Mesendoderm (in vitro differentiated cells): ENCODE measurements at regions not wholly inside any gene's neighbourhood (a gene's known extent, or its start where the extent isn't known, plus 50 kb on each side); places are given as distances from the start of the nearest gene placed in this dataset.
"Not testable (repeated sequence)": the region's sequence is repeated elsewhere in the genome, so short reads cannot be mapped to it uniquely, and the experiment has no call there.

ENCODE experiments used
- DNase-seq: peaks from one replicate; pipeline ENCODE4 v3.0.0; 2013
- H2AK5ac ChIP-seq: 2 replicates; pipeline ENCODE4 v1.6.1; 2013; ENCODE audit warnings: low read length, inconsistent platforms
- H2BK120ac ChIP-seq: 2 replicates; pipeline ENCODE4 v1.6.1; 2013; ENCODE audit warnings: low read depth, mild to moderate bottlenecking, low read length, moderate library complexity, mixed read lengths
- H2BK15ac ChIP-seq: replicated peaks from 2 replicates; pipeline ENCODE4 v1.6.1; 2013; ENCODE audit warnings: low read depth, mild to moderate bottlenecking, moderate library complexity
- H2BK5ac ChIP-seq: 2 replicates; pipeline ENCODE4 v1.6.1; 2013; ENCODE audit warnings: low read length, inconsistent platforms
- H3K18ac ChIP-seq: 2 replicates; pipeline ENCODE4 v1.6.1; 2013; ENCODE audit warnings: mild to moderate bottlenecking, low read length, mixed read lengths
- H3K23ac ChIP-seq: one replicate; pipeline ENCODE4 v1.6.1; 2013; ENCODE audit warnings: low read length
- H3K27ac ChIP-seq: 2 replicates; pipeline ENCODE4 v1.5.1; 2013; ENCODE audit warnings: low read depth, mild to moderate bottlenecking, inconsistent platforms, low read length, moderate library complexity
- H3K27me3 ChIP-seq: 2 replicates; pipeline ENCODE4 v1.6.1; 2013; ENCODE audit warnings: low read length, control low read depth, mild to moderate bottlenecking, inconsistent platforms; ENCODE audit not compliant: insufficient read depth, poor library complexity
- H3K36me3 ChIP-seq: 2 replicates; pipeline ENCODE4 v1.6.1; 2013; ENCODE audit warnings: low read length, inconsistent platforms; ENCODE audit not compliant: control insufficient read depth, insufficient read depth
- H3K4ac ChIP-seq: one replicate; pipeline ENCODE4 v1.6.1; 2013; ENCODE audit warnings: low read depth, mild to moderate bottlenecking, low read length, moderate library complexity
- H3K4me1 ChIP-seq: 2 replicates; pipeline ENCODE4 v1.6.1; 2013; ENCODE audit warnings: low read depth, low read length, inconsistent platforms; ENCODE audit not compliant: control insufficient read depth
- H3K4me2 ChIP-seq: 2 replicates; pipeline ENCODE4 v1.6.1; 2013; ENCODE audit warnings: low read length
- H3K4me3 ChIP-seq: 2 replicates; pipeline ENCODE4 v1.5.1; 2013; ENCODE audit warnings: mild to moderate bottlenecking, low read length
- H3K56ac ChIP-seq: one replicate; pipeline ENCODE4 v1.6.1; 2013; ENCODE audit warnings: low read length
- H3K79me1 ChIP-seq: 2 replicates; pipeline ENCODE4 v1.6.1; 2013; ENCODE audit warnings: low read length, inconsistent platforms
- H3K79me2 ChIP-seq: 2 replicates; pipeline ENCODE4 v1.6.1; 2013; ENCODE audit warnings: mild to moderate bottlenecking, low read length; ENCODE audit not compliant: control insufficient read depth, insufficient read depth
- H3K9ac ChIP-seq: 2 replicates; pipeline ENCODE4 v1.6.1; 2013; ENCODE audit warnings: low read length, inconsistent platforms
- H4K5ac ChIP-seq: one replicate; pipeline ENCODE4 v1.6.1; 2013; ENCODE audit warnings: low read length
- H4K8ac ChIP-seq: one replicate; pipeline ENCODE4 v1.6.1; 2013; ENCODE audit warnings: low read depth, mild to moderate bottlenecking, control low read depth, low read length, moderate library complexity
- WGBS: extraction: QIAGEN DNeasy Blood & Tissue Kit; methylation state at CpG from one replicate; pipeline ENCODE4 v1.1.7; 2013; ENCODE audit warnings: low lambda C conversion rate, missing lambda C conversion rate; ENCODE audit not compliant: insufficient coverage; ENCODE audit errors: extremely low coverage; 5-methylcytosine and 5-hydroxymethylcytosine counted together

- no CpG with 5 or more reads among the region's 3 CpGs for WGBS
Measured at GRCh38 chr4:188678691-188679090, 539.5 kb downstream of the TRIML1 start.

GRCh38 chr4:188680004-188680666, 540.9 kb downstream of the TRIML1 start:
- Histone ChIP-seq H3K56ac (no peak overlapping the region), H3K23ac (peak overlapping the region; percentile 66), H3K79me2 (no peaks in the 10 kb centered on the region), H2BK5ac (no peak overlapping the region), H3K4me2 (no peak overlapping the region), H3K4me1 (no peaks in the 10 kb centered on the region), H3K79me1 (no peaks in the 10 kb centered on the region), H4K5ac (no peak overlapping the region), H3K27ac (no peak overlapping the region), H3K4ac (no peak overlapping the region), H4K8ac (no peak overlapping the region), H2AK5ac (no peak overlapping the region), H2BK15ac (no peak overlapping the region), H3K27me3 (no peaks in the 10 kb centered on the region), H3K18ac (no peak overlapping the region), H3K4me3 (no peak overlapping the region), H3K9ac (no peak overlapping the region), H2BK120ac (no peak overlapping the region), H3K36me3 (no peaks in the 10 kb centered on the region)
- no CpG with 5 or more reads among the region's 12 CpGs for WGBS
- no peak for DNase-seq

More at GRCh38 chr4:188678691-188679090, 539.5 kb downstream of the TRIML1 start:
- not testable (repeated sequence) for H4K5ac ChIP-seq, H3K18ac ChIP-seq, DNase-seq, H3K4me1 ChIP-seq, H2BK120ac ChIP-seq, H3K9ac ChIP-seq, H3K23ac ChIP-seq, H2BK15ac ChIP-seq, H4K8ac ChIP-seq, H3K36me3 ChIP-seq, H3K4me3 ChIP-seq, H2BK5ac ChIP-seq, H2AK5ac ChIP-seq, H3K4me2 ChIP-seq, H3K56ac ChIP-seq, H3K27me3 ChIP-seq, H3K4ac ChIP-seq, H3K79me1 ChIP-seq, H3K27ac ChIP-seq, H3K79me2 ChIP-seq

- Histone ChIP-seq H3K4me2 (no peak overlapping the region), H4K8ac (no peak overlapping the region), H2BK15ac (no peak overlapping the region), H3K27me3 (no peaks in the 10 kb centered on the region), H3K18ac (no peak overlapping the region), H3K56ac (no peak overlapping the region), H3K9ac (no peak overlapping the region), H3K23ac (no peak overlapping the region), H3K4ac (no peak overlapping the region), H2BK5ac (no peak overlapping the region), H3K79me2 (no peaks in the 10 kb centered on the region), H3K4me3 (no peak overlapping the region), H3K27ac (no peak overlapping the region), H3K36me3 (no peaks in the 10 kb centered on the region), H2BK120ac (no peak overlapping the region), H3K79me1 (no peaks in the 10 kb centered on the region), H3K4me1 (no peaks in the 10 kb centered on the region), H2AK5ac (no peak overlapping the region), H4K5ac (no peak overlapping the region)
- no peak for DNase-seq
- WGBS = no CpG with 5 or more reads among the region's 14 CpGs
Measured at GRCh38 chr4:188680667-188681063, 541.4 kb downstream of the TRIML1 start.

GRCh38 chr4:188682321-188682720, 543.1 kb downstream of the TRIML1 start:
- WGBS = no CpG with 5 or more reads among the region's 2 CpGs
- Histone ChIP-seq H3K23ac (no peak overlapping the region), H3K4me3 (no peak overlapping the region)

GRCh38 chr4:188683571-188683970, 544.3 kb downstream of the TRIML1 start:
- Histone ChIP-seq H4K8ac (no peak overlapping the region), H3K4me3 (no peak overlapping the region), H3K4me2 (no peak overlapping the region), H3K4me1 (no peaks in the 10 kb centered on the region), H2BK5ac (no peak overlapping the region), H2AK5ac (no peak overlapping the region), H2BK120ac (no peak overlapping the region), H3K9ac (no peak overlapping the region), H3K79me1 (no peaks in the 10 kb centered on the region), H3K18ac (no peak overlapping the region), H3K79me2 (no peaks in the 10 kb centered on the region), H3K23ac (no peak overlapping the region), H4K5ac (no peak overlapping the region), H3K27ac (no peak overlapping the region), H2BK15ac (no peak overlapping the region), H3K56ac (no peak overlapping the region), H3K4ac (no peak overlapping the region), H3K27me3 (no peaks in the 10 kb centered on the region), H3K36me3 (no peaks in the 10 kb centered on the region)
- no CpG with 5 or more reads among the region's 2 CpGs for WGBS
- DNase-seq = no peak

More at GRCh38 chr4:188682321-188682720, 543.1 kb downstream of the TRIML1 start:
- Histone ChIP-seq H2BK15ac (no peak overlapping the region), H3K18ac (no peak overlapping the region), H3K4ac (no peak overlapping the region), H3K27ac (no peak overlapping the region), H3K4me1 (no peaks in the 10 kb centered on the region), H4K5ac (no peak overlapping the region), H2BK120ac (no peak overlapping the region), H4K8ac (no peak overlapping the region), H3K27me3 (no peaks in the 10 kb centered on the region), H3K79me2 (no peaks in the 10 kb centered on the region), H3K56ac (no peak overlapping the region), H3K36me3 (no peaks in the 10 kb centered on the region), H3K4me2 (no peak overlapping the region), H3K9ac (no peak overlapping the region), H3K79me1 (no peaks in the 10 kb centered on the region), H2AK5ac (no peak overlapping the region), H2BK5ac (no peak overlapping the region)
- DNase-seq = no peak

GRCh38 chr4:188688956-188689355, 549.7 kb downstream of the TRIML1 start:
- Histone ChIP-seq H3K36me3 (no peaks in the 10 kb centered on the region), H2BK5ac (no peak overlapping the region), H3K23ac (no peak overlapping the region), H2AK5ac (no peak overlapping the region), H3K79me1 (no peaks in the 10 kb centered on the region), H3K4me3 (no peak overlapping the region), H3K27me3 (no peaks in the 10 kb centered on the region), H3K4me2 (no peak overlapping the region), H2BK120ac (no peak overlapping the region), H3K56ac (no peak overlapping the region), H4K5ac (no peak overlapping the region), H4K8ac (no peak overlapping the region), H3K18ac (no peak overlapping the region), H3K9ac (no peak overlapping the region), H2BK15ac (no peak overlapping the region), H3K27ac (no peak overlapping the region), H3K4me1 (no peaks in the 10 kb centered on the region), H3K79me2 (no peaks in the 10 kb centered on the region), H3K4ac (no peak overlapping the region)
- no peak for DNase-seq
- no CpG with 5 or more reads among the region's 2 CpGs for WGBS
